ENCODE measurements at regions not wholly inside any gene's neighbourhood (a gene's known extent, or its start where the extent isn't known, plus 50 kb on each side); places are given as distances from the start of the nearest gene placed in this dataset.

DNA sequence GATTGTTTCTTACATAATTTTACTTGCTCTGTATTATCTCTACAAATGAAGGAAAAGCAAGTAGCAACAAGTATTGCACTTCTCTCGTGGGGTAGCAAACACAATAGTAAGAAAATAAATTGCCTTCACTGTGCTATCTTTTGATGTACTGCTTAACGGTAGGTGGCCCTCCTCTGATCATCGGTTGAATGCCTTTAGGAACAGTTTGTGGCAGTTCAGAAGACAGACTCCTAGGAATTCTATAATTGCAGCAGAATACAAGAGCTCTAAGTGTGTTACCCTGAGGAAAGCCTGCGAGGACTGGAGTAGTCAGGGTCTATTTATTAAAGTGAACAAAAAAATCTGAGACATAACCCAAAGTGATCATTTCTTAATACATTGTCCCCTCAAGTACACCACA, 1135.9 kb downstream of the KCNT2 start:
- no peaks in the 10 kb centered on the region for H3K4me1 ChIP-seq (ENCODE audit: control insufficient read depth in 1 of 2, insufficient read depth in 2 of 2, low read length in 2 of 2)
- CTCF ChIA-PET: no interaction called here
- no peaks in the 10 kb centered on the region for H4K20me1 ChIP-seq (ENCODE audit: insufficient read depth)
- H3K36me3 ChIP-seq (ENCODE audit: control insufficient read depth in 1 of 2, insufficient read depth in 2 of 2, low read length in 2 of 2): no peaks in the 10 kb centered on the region
- no peak overlapping the region for H3K9ac ChIP-seq (ENCODE audit: low read length)
- ATAC-seq (no peak), DNase-seq (ENCODE audit: low read depth, low spot score) (no peak)
- TF ChIP-seq SRF (IDR thresholded peaks at IDR 0.05; ENCODE audit: low read depth) (no peak), FOSL1 (IDR thresholded peaks at IDR 0.05; ENCODE audit: low read depth) (no peak), SP1 (IDR thresholded peaks at IDR 0.05; ENCODE audit: low read depth) (no peak), ZBTB33 (IDR thresholded peaks at IDR 0.05; ENCODE audit: extremely low read depth, insufficient replicate concordance, low read length) (no peak), ZFX (IDR thresholded peaks at IDR 0.05) (no peak), CTCF (IDR thresholded peaks at IDR 0.05 in 2 of 3, conservative IDR thresholded peaks at IDR 0.05 in 1 of 3; ENCODE audit: borderline replicate concordance in 1 of 3, insufficient read depth in 1 of 3, low read depth in 2 of 3, low read length in 2 of 3) (no peak), MAX (IDR thresholded peaks at IDR 0.05) (no peak), CBX3 (IDR thresholded peaks at IDR 0.05; ENCODE audit: low read depth) (no peak), SIN3A (IDR thresholded peaks at IDR 0.05; ENCODE audit: low read depth) (no peak), ZNF274 (IDR thresholded peaks at IDR 0.05; ENCODE audit: low read depth, low read length) (no peak), TCF7L2 (IDR thresholded peaks at IDR 0.05; ENCODE audit: borderline replicate concordance, extremely low read depth, insufficient read depth, insufficient read length) (no peak), EZH2phosphoT487 (IDR thresholded peaks at IDR 0.05; ENCODE audit: borderline replicate concordance) (no peak), EGR1 (IDR thresholded peaks at IDR 0.05; ENCODE audit: low read depth) (no peak), POLR2A (IDR thresholded peaks at IDR 0.05; ENCODE audit: borderline replicate concordance, extremely low read depth, insufficient read depth, insufficient read length) (no peak), JUND (IDR thresholded peaks at IDR 0.05) (no peak), CEBPB (IDR thresholded peaks at IDR 0.05; ENCODE audit: low read depth) (no peak), ATF3 (IDR thresholded peaks at IDR 0.05) (no peak)
- 0 out of 4 replicates have a peak, but pooled peaks cover 0 to 4% of the 10 kb centered on the region in 2 experiments for H3K9me3 ChIP-seq (ENCODE audit: control insufficient read depth in 1 of 2, insufficient read depth in 1 of 2, low read depth in 1 of 2, low read length in 2 of 2)
- intact Hi-C loops (cut with micrococcal nuclease): no loop called here
- H2AFZ ChIP-seq (ENCODE audit: low read depth, low read length, poor library complexity, severe bottlenecking): peak overlapping the region; percentile 2
- no peak overlapping the region for H3K27ac ChIP-seq (ENCODE audit: low read depth, low read length)
- POLR2A ChIA-PET: no interaction called here
- H3K9me2 ChIP-seq (ENCODE audit: insufficient read depth): no peaks in the 10 kb centered on the region
- no peaks in the 10 kb centered on the region for H3K79me2 ChIP-seq (ENCODE audit: insufficient read depth, low read length)
- BruUV-seq (replicated peaks): no TSS peak
- RAD21 ChIA-PET (ENCODE audit: low non-redundant PET in 1 of 2, low total read pairs in 2 of 2, uncharacterized antibody in 2 of 2, unreplicated experiment in 2 of 2): no interaction called here
- H3K4me2 ChIP-seq (ENCODE audit: low read length): no peak overlapping the region
- no peaks in the 10 kb centered on the region for H3K27me3 ChIP-seq (ENCODE audit: insufficient read depth, low read length)
- no peak overlapping the region for H3K4me3 ChIP-seq (replicated peaks in 1 of 2; ENCODE audit: low read depth in 1 of 2, low read length in 2 of 2)

Measured in HCT116 (cell line).